DMS79 treated with DMSO at 0.1 percent for 48 hours (cell line): ENCODE measurements at regions not wholly inside any gene's neighbourhood (a gene's known extent, or its start where the extent isn't known, plus 50 kb on each side); places are given as distances from the start of the nearest gene placed in this dataset.

Source experiments
- DNase-seq: peaks from one replicate; lab custom pipeline; 2025; lab: John Stamatoyannopoulos, UW

DNA sequence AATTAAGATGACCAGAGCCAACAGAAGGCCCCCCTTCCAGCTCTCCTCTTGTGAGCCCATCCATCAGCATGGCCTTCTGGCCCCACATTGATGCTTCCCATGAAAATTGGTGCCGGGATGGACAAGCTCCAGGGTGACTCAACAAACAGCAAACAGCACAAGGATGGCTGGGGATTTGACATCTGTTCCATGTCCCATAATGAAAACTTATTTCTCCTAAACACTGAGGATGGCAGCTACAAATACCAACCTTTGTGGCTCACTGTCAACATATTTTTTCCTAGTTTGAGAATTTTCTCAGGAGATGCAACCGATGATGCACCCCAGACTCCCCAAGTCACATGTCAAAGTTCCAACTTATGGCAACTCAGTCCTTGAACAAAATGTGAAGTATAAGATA is 169.6 kb upstream of the SIX2 start:
- DNase-seq: no peak

DNA sequence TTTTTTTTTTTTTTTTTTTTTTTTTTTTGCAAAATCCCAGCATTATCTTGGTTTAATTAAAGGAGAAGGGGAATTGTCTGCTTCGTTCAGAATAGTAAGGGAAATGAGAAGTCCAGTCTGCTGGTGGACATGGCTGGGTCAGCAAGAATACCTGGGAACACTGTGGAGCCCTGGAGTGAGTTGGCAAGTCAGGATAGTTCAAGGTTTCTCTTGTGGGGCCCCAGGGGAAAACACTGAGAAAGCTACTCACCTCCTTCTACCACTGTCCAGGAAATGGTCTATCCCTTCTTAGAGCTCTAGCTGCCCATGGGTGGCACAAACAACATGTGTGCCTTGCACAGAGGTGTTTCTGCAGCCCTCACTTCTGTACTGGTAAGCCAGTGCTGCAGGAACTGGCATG is 169.1 kb upstream of the SIX2 start:
- no peak for DNase-seq

DNA sequence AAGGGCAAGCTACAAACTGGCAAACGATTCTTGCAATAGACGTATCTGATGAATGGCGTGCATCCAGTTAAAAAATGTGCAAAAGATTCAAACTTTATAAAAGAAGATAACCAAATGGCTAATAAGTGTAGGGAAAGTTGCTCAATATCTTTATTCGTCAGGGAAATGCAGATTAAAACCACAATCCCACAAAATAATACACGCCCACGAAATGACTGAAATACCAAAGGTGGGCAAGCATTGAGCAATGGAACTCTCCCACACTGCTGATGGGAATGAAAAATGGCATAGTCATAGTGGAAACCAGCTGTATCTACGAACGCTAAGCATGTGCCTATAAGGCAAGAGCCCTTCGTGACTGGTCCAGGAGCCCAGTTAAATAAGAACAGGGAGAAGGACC is 168.6 kb upstream of the SIX2 start:
- DNase-seq: no peak

DNA sequence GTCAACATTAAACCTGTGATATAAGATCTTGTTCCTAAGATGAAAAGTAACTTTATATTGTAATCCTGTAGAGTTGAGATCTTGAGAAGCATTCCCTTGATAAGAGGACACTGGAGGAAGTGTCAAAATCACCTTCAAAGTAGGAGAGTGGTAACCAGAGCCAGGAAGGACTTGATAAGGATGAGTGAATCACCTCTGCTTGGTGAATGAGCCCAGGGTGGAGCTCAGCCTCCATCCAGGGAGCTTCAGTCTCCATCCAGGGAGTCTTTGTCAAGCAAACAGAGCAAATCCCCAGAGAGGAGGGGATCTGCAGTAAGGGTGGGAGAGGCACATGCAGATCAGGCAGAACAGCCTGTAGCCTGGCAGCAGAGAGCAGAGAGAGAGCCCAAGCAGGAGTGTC is 167.1 kb upstream of the SIX2 start:
- no peak for DNase-seq

DNA sequence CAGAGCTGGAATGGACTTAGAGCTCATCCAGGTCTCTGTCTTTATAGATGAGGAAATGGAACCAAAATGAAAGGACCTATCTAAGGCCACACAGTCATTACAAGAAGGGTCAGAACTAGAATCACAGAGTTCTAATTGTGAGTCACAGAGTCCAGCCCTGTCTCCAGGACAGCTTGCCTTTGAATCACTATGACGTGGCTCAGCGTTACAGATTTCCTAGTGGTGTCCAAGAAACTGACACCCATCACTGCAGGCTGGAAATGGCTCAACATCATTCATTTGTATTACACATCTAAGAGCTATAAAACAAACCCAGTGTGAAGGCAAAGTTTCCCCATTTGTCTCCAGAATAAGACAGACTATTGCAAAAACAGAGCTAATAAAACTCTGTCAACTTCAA is 164.3 kb upstream of the SIX2 start:
- DNase-seq: no peak

DNA sequence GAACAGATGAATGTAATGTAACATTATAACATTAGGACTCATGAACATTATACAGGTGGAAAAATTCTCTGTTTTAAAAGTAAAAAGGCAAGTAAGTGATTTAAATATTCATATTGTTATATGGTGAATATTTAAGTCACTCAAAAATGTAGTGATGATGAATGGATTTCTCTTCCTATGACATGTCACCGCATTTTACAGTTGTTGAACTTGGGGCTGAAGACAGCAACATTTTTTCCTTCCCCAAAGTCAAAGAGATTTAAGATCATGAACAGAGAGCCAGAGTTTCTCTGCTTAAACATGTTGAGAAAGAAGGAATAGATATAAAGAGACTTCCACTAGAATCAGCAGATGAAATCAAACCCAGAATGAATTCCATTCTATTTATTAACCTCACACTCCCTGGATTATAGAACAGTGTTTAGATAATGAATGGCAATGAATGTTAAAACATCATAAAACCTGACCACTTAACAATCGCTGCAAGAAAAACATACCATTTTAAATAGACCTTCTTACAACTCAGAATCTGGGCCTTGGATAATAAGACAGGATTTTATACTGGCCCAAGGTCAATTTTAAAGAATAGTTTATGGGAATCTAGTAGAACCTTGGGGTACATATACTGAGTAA is 163.6 kb upstream of the SIX2 start:
- DNase-seq: no peak

DNA sequence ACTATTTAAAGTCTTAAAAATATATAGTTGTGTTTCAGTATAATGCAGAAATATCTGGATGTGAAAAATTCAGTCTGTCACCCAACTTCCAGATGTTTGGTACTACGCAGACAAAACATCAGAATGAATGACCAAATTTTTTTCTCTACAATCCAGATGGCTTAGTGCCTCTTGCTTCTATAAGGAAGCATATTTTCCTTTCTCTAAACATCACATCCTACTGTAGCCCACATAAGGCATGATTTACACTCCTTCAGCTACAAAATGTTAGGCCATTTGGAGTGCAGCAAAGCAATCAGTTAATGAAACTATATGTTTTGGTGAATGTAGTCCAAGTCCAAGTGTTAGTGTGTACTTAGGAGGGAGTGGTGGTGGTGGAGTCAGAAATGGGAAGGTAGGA is 162.9 kb upstream of the SIX2 start:
- DNase-seq: no peak

DNA sequence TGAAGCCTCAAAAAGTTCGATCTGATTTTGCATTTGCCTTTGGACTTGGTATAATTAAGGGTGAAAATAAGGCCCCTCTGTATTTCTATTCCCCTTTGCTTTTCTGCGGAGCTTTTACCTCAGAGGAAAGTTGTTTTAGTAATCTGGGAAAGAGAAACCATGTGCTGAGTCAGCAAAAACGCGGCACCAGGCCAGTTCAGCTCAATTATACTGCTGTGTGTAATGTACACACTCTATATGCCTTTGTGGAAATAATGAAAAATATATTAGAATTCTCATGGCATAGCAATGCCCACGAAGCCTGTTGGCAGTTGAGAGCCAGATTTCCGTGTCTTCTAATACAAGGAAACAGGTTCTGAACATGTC is 161.9 kb upstream of the SIX2 start:
- DNase-seq: no peak

DNA sequence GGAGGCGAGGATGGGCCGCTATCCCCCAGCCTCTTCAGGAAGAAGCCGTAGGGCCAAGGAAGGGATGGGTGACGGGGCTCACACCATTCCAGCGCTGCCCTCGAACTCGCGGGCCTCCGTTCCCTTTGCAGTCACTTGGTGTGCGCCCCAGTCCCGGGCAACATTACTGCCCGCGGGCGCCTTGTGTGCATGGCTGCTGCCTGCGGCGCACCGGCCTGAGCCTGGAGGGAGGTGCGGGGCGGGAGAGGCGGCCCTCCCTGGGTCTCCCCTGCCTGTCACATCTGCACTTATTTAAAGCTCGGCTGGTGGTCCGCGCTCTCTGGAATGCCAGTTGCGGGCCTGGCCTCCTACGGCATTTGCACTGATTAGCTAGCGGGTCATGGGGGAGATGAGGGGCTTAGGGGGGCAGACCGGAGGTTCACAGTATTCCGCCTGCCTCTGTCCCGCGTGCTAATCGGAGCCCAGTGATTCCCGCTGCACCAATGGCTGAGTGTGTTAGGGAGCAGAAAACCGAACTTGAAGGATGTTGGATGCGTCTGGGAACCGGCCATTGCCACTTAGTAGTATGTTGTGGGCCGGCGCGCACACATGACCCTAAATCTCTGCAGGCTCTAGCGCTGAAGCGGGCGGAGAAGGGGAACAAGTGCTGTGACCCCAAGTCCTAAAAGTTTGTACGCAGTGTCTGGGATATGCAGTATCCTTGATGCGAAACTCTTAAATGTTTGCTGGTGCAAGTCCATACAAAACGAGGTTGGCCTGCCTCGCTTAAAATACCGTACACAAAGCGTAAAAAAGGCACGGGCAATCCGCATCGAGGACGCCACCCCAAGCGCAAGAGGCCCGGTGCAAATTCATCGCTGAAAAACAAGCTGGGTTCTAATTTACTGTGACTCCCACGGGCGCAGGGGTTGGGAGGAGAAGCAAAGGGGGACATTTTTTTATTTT is 161.2 kb upstream of the SIX2 start:
- no peak for DNase-seq

DNA sequence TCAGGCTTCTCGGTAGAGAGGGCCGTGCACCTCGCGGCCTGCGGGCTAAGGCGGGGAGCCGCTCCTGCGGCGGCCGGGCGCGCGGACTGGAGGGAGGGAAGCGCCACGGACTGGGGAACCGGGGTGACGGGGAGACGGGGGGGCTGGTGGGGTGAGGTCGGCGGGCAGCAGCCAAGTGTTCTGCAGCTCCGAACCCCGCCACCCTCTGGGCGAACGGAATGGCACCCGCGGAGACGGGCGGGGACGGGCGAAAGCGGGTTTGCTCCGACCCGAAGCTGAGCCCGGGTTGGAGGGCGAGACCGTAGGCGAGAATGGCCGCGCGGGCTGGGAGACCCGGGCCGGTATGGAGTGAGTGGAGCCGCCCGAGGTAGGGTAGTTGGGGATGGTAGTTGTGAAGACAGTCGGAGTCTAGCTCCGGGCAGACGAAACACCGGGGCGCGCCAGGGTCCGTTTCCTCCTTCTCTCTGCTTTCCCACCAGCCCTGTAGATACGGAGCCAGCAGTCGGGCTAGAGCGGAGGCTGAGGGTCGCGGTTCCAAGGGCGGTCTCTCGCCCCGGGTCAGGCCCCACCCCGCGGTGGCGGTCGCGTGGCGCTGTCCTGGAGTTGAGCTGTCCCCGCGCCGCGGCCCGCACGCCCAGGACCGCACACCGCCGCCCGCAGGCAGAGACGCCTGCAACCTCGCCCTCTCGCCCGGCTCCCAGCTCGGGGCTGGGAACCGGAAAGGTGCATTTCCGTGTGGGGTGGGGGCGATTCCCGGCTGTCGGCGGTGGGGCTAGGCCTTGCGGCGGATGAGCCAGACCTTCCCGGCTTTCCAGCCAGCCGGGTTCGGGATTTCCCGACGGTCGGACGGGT is 160.3 kb upstream of the SIX2 start:
- DNase-seq: peak; percentile 38

DNA sequence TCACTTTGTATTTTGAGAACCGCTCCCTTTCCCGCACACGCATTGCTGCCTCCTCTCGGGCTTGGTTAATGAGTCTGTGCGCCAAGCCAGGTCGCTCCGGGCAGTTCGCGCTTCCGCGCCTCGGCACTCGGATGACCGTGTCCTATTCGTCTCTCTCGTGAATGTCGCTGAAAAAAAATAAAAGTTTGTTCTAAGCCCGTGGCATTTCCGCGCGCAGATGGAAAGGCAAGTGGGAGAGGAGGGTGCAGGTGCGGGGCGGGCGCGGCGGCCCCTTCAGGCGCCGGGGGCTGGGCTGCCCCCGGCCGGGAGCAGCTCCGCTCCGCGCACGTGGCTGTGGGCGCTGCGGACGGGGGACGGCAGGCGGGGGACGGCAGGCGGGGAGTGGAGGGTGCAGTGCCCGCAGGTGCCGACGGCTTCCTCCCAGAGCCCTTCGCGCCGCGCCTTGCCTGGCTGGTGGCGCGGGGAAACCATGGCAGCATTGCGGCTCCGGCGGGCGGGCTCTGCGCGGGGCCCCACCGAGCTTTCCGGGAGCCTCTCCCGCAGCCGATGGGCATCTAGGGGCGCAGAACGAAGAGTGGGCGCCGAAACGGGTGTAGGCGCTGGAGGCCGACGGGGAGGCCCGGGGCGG is 159.6 kb upstream of the SIX2 start:
- peak; percentile 38 for DNase-seq

DNA sequence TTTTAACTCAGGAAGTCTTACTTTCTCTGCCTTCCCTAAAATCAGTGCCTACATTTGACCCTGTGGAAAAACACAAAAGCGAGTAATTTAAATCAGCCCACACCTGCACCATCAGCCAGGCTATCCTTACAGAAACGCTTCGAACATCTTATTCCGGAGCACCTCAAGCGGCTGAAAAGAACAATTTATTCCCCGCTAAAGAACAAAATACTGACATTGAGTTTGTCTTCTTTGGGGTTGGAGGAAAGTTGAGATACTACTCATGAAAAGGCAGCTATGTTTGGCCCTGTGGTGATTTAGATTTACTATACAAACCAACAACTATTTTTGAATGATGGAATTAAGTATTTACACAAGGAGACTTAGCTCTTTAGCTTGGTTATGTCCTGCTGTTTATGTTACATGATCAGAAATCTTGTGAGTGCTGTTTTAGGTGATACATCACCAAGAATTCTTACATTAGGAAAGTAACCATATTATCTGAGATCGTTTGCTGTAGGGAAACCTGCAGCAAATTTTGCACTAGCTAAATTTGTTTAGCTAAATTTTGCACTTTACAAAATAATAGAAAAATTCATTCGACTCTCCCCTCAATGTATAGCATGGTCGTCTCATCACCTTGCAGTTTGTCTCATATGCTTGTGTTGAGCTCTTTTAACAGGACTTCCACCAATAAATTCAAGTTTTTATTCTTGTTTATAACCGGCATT is 158.8 kb upstream of the SIX2 start:
- DNase-seq: no peak

DNA sequence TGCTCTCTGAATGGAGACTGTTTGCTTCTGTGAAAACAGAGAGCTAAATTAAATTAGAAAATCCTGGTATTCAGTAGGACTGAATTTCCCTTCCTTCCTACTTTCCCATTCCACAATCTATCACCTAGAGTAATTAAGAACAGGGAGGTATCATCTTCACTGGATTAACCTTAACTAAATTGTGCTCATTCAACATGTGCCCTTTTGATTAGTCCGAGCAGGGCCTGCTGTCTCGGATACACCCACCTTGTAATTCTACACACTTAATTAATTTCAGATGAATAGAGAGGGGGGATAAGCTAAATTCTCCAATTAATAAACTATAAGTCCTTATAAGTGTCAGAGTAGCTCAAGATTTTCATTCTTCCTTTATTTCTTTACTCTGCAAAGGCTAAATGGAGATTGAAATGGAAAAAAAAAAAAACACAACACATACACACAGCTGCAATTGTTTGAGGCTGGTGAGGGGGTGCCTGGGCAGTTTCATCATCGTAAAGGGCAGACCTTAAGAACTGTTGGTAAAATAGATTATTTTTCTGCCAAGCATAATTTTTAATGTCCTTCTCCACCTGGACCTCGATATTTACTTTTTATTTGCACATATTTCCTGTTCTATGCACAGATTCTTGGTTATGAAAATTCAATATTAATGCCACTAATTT is 157.1 kb upstream of the SIX2 start:
- no peak for DNase-seq

DNA sequence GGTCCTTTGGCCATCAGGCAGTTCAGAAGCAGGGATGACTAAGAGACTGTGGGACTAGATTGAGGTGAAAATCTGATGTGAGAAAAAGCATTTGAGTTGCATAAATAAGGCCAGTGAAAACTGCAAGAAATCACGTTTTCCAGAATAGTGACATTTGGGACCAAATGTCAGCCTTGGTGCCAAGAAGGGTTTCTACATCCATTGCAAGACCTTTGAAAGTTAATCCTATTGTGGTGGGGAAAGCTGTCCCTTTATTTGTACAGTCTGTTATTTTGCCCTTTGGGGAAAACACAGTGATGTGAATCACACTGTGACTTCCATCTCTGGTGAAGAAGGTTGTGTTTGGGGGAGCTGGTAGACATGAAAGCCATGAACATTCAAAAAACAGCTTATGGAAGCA is 153.5 kb upstream of the SIX2 start:
- no peak for DNase-seq

DNA sequence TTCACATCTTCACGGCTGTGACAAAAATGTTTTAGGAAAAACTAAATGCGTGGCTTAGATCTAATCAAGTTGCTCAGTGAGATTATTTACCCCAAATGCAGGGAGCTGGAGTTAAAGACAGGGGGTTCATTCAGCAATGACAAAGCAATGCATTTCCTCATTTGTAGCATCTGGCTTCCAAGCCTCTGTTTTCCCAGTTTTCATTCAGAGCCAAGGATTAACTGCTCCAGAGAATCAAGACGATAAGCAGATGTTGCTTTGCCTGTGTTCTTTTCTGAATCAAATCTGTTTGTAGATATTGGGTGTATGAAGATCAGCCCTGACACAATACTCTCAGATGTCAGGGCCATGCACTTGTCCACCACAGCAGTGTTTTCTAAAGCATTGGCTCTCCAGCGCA is 147.4 kb upstream of the SIX2 start:
- DNase-seq: no peak

DNA sequence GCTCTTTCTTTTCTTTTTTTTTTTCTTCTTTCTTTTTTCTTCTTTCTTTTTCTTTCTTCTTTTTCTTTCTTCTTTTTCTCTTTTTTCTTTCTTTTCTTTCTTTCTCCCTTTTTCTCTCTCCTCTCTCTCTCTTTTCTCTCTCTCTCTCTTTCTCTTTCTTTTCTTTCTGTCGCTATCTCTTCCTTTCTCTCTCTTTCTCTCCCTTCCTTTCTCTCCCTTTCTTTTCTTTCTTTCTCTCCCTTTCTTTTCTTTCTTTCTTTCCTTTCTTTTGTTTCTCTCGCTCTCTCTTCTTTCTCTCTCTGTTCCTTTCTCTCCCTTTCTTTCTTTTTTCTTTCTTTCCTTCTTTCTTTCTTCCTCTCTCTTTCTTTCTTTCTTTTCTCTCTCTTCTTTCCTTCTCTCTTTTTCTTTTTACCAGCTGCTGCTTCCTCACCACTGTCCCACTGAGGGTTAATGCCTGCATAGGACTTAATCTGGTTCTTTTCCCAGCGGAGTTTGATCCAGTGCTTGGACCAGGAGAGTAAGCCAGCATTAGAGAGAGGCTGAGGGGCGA is 145.4 kb upstream of the SIX2 start:
- DNase-seq: no peak

DNA sequence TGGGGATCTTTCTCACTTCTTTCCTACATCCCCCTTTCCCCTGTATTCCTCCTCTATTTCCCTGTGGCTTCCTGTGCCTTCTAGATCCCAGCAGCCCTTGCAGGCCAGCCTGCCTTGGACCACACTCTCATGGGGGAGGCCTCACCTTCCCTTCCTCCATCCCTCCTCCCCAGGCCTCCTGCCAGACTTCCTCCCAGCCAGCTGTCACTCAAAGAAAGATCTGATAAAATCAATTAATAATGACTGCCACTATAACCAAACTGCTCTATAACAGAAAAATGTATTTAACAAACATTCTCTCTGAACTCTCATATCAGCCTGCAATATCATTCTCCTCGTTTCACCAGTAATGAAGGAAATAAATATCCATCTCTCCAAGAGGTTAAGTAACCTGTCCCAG is 144.9 kb upstream of the SIX2 start:
- no peak for DNase-seq

DNA sequence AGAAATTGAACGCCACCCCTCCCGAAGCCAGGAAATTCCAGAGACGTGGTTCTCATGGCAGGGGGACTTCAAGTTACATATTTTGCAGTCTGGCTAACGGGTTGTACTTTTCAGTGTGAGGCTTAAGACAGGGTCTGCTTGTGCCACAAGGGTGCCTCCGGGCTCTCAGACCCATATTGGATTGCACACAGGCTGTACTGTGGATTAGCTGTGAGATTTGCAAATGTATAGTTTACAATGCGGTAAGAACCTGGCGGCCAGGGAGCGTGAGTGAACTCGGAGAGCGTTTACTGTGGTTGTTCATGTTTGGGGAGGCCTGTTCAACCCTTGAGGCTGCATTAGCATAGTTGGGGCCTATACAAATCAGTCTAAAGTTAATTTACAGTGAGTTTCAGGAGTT is 143.9 kb upstream of the SIX2 start:
- DNase-seq: no peak

DNA sequence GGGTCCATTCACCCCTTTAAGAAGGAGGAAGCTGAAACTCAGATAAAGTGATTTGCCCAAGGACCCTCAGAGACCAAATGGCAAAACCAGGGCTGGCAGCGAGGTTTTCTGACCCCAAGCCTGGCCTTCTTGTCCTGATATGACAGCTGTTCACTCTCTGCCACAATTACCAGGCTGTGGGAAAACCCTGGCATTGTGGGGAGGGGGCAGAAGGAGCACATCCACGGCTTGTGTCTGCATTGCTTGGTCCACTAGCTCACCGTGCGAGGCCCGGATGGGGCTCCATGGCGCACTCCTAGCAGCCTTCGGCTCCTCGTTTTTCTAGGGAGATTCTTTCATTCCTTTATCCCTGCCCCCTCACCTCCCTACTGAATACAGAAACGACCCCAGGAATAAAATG is 143.4 kb upstream of the SIX2 start:
- no peak for DNase-seq

DNA sequence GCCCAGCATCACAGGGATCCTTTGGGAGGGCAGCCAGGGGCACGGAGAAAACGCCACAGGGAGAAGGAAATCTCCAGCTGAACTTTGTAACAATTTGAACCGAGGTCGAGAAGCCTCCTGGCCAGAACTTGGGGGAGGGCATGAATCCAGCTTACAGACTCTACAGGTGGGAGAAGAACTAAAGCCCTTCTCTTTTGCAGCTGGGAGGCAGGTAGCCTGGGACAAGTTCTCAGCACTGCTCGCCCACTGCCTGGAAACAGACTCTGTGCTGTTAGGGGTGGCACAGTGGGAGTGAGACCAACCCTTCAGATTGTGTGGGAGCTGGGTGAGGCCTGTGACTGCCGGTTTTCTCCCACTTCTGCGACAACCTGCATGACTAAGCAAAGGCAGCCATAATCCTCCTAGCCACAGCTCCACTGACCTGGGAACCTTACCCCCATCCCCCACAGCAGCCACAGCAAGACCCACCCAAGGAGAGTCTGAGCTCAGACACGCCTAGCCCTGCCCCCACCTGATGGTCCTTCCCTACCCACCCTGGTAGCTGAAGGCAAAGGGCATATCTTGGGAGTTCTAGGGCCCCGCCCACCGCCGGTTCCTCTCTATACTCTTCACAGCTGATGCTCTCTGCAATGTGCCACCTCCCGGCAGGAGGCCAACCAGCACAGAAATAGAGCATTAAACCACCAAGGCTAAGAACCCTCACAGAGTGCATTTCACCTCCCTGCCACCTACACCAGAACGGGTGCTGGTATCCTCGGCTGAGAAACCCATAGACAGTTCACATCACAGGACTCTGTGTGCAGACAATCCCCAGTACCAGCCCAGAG is 136.0 kb upstream of the SIX2 start:
- no peak for DNase-seq
